Hepatocyte (in vitro differentiated cells): ENCODE measurements at regions not wholly inside any gene's neighbourhood (a gene's known extent, or its start where the extent isn't known, plus 50 kb on each side); places are given as distances from the start of the nearest gene placed in this dataset.

Source experiments
- EZH2phosphoT487 ChIP-seq: fragments of 200-600 bp; sonication (generic); IDR thresholded peaks from one replicate; pipeline ENCODE4 v1.6.1; 2018; ENCODE audit warnings: antibody characterized with exemption, mild to moderate bottlenecking, low read depth, moderate library complexity; ENCODE audit not compliant: unreplicated experiment, severe bottlenecking
- TF ChIP-seq, protein P1 (sequence below): fragments of 200-600 bp; sonication (generic); IDR thresholded peaks from 2 replicates; pipeline ENCODE4 v1.5.1; 2016; ENCODE audit warnings: antibody characterized with exemption, mild to moderate bottlenecking; ENCODE audit not compliant: poor library complexity

DNA sequence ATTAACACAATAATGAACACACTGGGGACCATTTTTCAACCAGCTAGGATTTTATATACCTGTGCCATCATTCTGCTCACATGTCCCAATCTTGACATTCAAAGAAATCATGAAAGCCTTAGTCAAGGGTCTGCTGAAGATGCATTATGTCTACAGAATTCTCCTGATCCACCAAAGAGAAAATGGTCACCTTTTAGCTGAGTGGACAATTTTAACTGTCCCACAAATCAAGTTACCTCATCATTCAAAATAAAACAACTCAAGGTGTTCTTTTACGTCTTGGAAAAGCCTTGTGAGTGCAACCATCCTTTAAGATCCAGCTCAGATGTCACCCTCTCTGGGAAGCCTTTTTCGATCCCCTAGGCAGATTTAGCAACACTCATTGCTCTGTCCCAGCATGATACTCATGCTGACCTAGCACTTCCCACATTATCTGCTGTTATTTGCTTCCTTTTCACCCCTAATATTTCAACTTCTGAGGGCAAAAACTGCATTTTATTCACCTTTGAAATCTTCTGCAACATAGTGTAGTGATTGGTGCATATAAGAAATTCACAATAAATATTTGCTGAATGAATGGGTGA, 80.1 kb downstream of the LMO4 start:
- TF ChIP-seq, protein P1, sequence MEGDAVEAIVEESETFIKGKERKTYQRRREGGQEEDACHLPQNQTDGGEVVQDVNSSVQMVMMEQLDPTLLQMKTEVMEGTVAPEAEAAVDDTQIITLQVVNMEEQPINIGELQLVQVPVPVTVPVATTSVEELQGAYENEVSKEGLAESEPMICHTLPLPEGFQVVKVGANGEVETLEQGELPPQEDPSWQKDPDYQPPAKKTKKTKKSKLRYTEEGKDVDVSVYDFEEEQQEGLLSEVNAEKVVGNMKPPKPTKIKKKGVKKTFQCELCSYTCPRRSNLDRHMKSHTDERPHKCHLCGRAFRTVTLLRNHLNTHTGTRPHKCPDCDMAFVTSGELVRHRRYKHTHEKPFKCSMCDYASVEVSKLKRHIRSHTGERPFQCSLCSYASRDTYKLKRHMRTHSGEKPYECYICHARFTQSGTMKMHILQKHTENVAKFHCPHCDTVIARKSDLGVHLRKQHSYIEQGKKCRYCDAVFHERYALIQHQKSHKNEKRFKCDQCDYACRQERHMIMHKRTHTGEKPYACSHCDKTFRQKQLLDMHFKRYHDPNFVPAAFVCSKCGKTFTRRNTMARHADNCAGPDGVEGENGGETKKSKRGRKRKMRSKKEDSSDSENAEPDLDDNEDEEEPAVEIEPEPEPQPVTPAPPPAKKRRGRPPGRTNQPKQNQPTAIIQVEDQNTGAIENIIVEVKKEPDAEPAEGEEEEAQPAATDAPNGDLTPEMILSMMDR: no peak
- TF ChIP-seq EZH2phosphoT487: no peak
